Parathyroid adenoma (tissue), 2 donors: ENCODE measurements at regions not wholly inside any gene's neighbourhood (a gene's known extent, or its start where the extent isn't known, plus 50 kb on each side); places are given as distances from the start of the nearest gene placed in this dataset.

ENCODE experiments used
- H2AFZ ChIP-seq: fragments of 300-600 bp; sonication (generic); one replicate; pipeline ENCODE4 v1.7.0; 2017; ENCODE audit warnings: antibody characterized with exemption, mild to moderate bottlenecking
- H3K27ac ChIP-seq: fragments of 300-600 bp; sonication (generic); one replicate; pipeline ENCODE4 v1.7.0; 2017
- H3K27me3 ChIP-seq: fragments of 300-600 bp; sonication (generic); one replicate; pipeline ENCODE4 v1.7.0; 2017; ENCODE audit warnings: low read length; ENCODE audit not compliant: control insufficient read depth, insufficient read depth
- H3K36me3 ChIP-seq: fragments of 300-600 bp; sonication (generic); one replicate; pipeline ENCODE4 v1.7.0; 2017; ENCODE audit warnings: low read length; ENCODE audit not compliant: control insufficient read depth, insufficient read depth
- H3K4me1 ChIP-seq: fragments of 300-600 bp; sonication (generic); one replicate; pipeline ENCODE4 v1.7.0; 2017; ENCODE audit warnings: control low read depth
- H3K4me2 ChIP-seq: fragments of 300-600 bp; sonication (generic); one replicate; pipeline ENCODE4 v1.7.0; 2017; ENCODE audit warnings: low read length
- H3K4me3 ChIP-seq: fragments of 300-600 bp; sonication (generic); one replicate; pipeline ENCODE4 v1.7.0; 2017; ENCODE audit warnings: low read depth, low read length
- H3K79me2 ChIP-seq: fragments of 300-600 bp; sonication (generic); one replicate; pipeline ENCODE4 v1.7.0; 2017; ENCODE audit warnings: control low read depth
- H3K9ac ChIP-seq: fragments of 300-600 bp; sonication (generic); one replicate; pipeline ENCODE4 v1.7.0; 2017; ENCODE audit warnings: mild to moderate bottlenecking
- H3K9me3 ChIP-seq: fragments of 300-600 bp; sonication (generic); one replicate; pipeline ENCODE4 v1.7.0; 2017; ENCODE audit warnings: low read length; ENCODE audit not compliant: control insufficient read depth
- CTCF ChIP-seq: fragments of 300-600 bp; sonication (generic); IDR thresholded peaks from one replicate; pipeline ENCODE4 v1.7.0; 2017; ENCODE audit warnings: antibody characterized with exemption, mild to moderate bottlenecking
- donor health status: primary hyperparathyroidism.

GRCh38 chr17:11056926-11057325 lies 184.1 kb upstream of the SHISA6 start:
- Histone ChIP-seq H3K4me3 (no peak overlapping the region), H3K79me2 (no peaks in the 10 kb centered on the region), H2AFZ (no peak overlapping the region), H3K36me3 (no peaks in the 10 kb centered on the region), H3K27ac (no peak overlapping the region), H3K9me3 (no peaks in the 10 kb centered on the region), H3K4me1 (no peaks in the 10 kb centered on the region), H3K27me3 (no peaks in the 10 kb centered on the region), H3K4me2 (no peak overlapping the region), H3K9ac (no peak overlapping the region)
- TF ChIP-seq CTCF: no peak

GRCh38 chr17:11053846-11054245 lies 187.2 kb upstream of the SHISA6 start:
- Histone ChIP-seq H3K9ac (no peak overlapping the region), H2AFZ (no peak overlapping the region), H3K79me2 (no peaks in the 10 kb centered on the region), H3K27ac (no peak overlapping the region), H3K4me1 (no peaks in the 10 kb centered on the region), H3K4me2 (no peak overlapping the region), H3K9me3 (no peaks in the 10 kb centered on the region), H3K36me3 (no peaks in the 10 kb centered on the region), H3K4me3 (no peak overlapping the region), H3K27me3 (no peaks in the 10 kb centered on the region)
- no peak for TF ChIP-seq CTCF

- no peaks in the 10 kb centered on the region for H3K4me1 ChIP-seq
- no peaks in the 10 kb centered on the region for H3K9me3 ChIP-seq
- H3K4me2 ChIP-seq: no peak overlapping the region
- H3K4me3 ChIP-seq: no peak overlapping the region
- H3K79me2 ChIP-seq: no peaks in the 10 kb centered on the region
- no peak overlapping the region for H3K9ac ChIP-seq
- no peaks in the 10 kb centered on the region for H3K27me3 ChIP-seq
- no peaks in the 10 kb centered on the region for H3K36me3 ChIP-seq
- TF ChIP-seq CTCF: no peak
- no peak overlapping the region for H2AFZ ChIP-seq
- H3K27ac ChIP-seq: no peak overlapping the region
Measured at GRCh38 chr17:11049539-11049938, 191.5 kb upstream of the SHISA6 start.

GRCh38 chr17:11047228-11047627 lies 193.8 kb upstream of the SHISA6 start:
- TF ChIP-seq CTCF: no peak
- Histone ChIP-seq H3K4me3 (no peak overlapping the region), H3K36me3 (no peaks in the 10 kb centered on the region)

GRCh38 chr17:11039342-11039741 lies 201.5 kb upstream of the PIRT start:
- Histone ChIP-seq H3K9me3 (no peaks in the 10 kb centered on the region), H3K79me2 (no peaks in the 10 kb centered on the region), H3K4me3 (no peak overlapping the region)

More at GRCh38 chr17:11047228-11047627, 193.8 kb upstream of the SHISA6 start:
- Histone ChIP-seq H2AFZ (no peak overlapping the region), H3K4me1 (no peaks in the 10 kb centered on the region), H3K27ac (no peak overlapping the region), H3K9me3 (no peaks in the 10 kb centered on the region), H3K9ac (no peak overlapping the region), H3K79me2 (no peaks in the 10 kb centered on the region), H3K27me3 (no peaks in the 10 kb centered on the region), H3K4me2 (no peak overlapping the region)

More at GRCh38 chr17:11039342-11039741, 201.5 kb upstream of the PIRT start:
- Histone ChIP-seq H3K27me3 (no peaks in the 10 kb centered on the region), H3K4me2 (no peak overlapping the region), H3K4me1 (no peaks in the 10 kb centered on the region), H3K9ac (no peak overlapping the region), H3K27ac (no peak overlapping the region), H2AFZ (no peak overlapping the region), H3K36me3 (no peaks in the 10 kb centered on the region)
- no peak for TF ChIP-seq CTCF
